ACC112 (cell line): ENCODE measurements at regions not wholly inside any gene's neighbourhood (a gene's known extent, or its start where the extent isn't known, plus 50 kb on each side); places are given as distances from the start of the nearest gene placed in this dataset.

Experiments used
- H2AFZ ChIP-seq: fragments of 200-600 bp; sonication (generic); one replicate; pipeline ENCODE4 v1.6.0; 2017; ENCODE audit warnings: antibody characterized with exemption, low read length; ENCODE audit not compliant: unreplicated experiment
- H3K27ac ChIP-seq: fragments of 200-600 bp; sonication (generic); 2 replicates; pipeline ENCODE4 v1.5.1; 2014; ENCODE audit warnings: low read depth, mild to moderate bottlenecking, antibody characterized with exemption, low read length, moderate library complexity
- H3K27me3 ChIP-seq: fragments of 200-600 bp; sonication (generic); 2 replicates; pipeline ENCODE4 v1.6.1; 2014; ENCODE audit warnings: mild to moderate bottlenecking, antibody characterized with exemption, low read length, moderate library complexity, mixed read lengths; ENCODE audit not compliant: insufficient read depth
- H3K36me3 ChIP-seq: fragments of 200-600 bp; sonication (generic); 2 replicates; pipeline ENCODE4 v1.6.1; 2016; ENCODE audit warnings: mild to moderate bottlenecking, antibody characterized with exemption, low read length, moderate library complexity, mixed read lengths; ENCODE audit not compliant: insufficient read depth
- H3K4me1 ChIP-seq: fragments of 200-600 bp; sonication (generic); one replicate; pipeline ENCODE4 v1.6.1; 2016; ENCODE audit warnings: low read length, mixed read lengths; ENCODE audit not compliant: insufficient read depth, unreplicated experiment, control insufficient read depth
- H3K4me3 ChIP-seq: fragments of 200-600 bp; sonication (generic); 2 replicates; pipeline ENCODE4 v1.5.1; 2014; ENCODE audit warnings: mild to moderate bottlenecking, low read depth, low read length
- H3K79me2 ChIP-seq: fragments of 200-600 bp; sonication (generic); one replicate; pipeline ENCODE4 v1.6.0; 2016; ENCODE audit warnings: low read length; ENCODE audit not compliant: control insufficient read depth, unreplicated experiment, insufficient read depth

DNA sequence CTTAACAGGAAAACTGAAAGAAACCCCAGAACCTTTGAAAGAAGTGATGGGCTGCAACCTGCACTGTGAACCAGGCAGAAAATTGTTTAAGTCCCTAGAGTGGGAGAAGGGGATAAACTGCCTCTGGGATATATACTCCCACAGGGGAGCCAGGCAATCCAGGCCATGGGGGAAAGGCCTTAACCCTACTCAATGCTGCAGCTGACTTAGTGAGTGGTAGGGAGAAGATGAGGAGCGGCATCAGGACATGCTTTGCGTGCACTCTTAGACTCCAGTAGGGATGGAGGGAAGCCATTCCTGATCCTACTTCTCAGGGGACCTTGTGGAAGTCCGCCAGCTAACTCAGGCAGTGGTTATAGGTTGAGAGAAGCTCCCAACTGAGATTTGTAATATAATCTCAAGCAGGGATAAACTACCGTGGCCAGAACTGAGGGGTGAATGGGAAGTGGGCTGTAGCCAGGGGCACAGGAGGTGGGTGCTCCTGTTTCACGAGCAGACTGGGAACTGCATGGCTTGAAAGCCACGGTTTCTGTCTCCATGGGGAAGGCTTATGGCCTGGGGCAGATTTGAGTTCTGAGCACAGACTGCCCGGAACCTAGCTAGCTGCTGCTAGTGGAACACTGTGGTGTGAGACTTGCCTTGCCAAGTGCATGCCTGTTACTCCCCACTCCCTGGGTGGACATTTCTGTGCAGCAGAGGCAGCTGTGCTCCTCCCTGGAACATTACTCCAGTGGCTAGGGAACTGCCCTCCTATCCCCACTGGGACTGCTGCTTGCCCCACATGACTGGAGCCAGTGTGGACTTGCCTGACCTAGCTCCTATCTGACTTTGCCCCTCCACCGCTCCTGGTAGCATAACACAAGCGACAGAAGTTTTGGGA lies 119.2 kb upstream of the SCAF11 start:
- no peak overlapping the region for H3K4me3 ChIP-seq
- H3K4me1 ChIP-seq, result no peaks in the 10 kb centered on the region
- no peak overlapping the region for H2AFZ ChIP-seq
- no peak overlapping the region for H3K27ac ChIP-seq
- no peaks in the 10 kb centered on the region for H3K27me3 ChIP-seq
- no peaks in the 10 kb centered on the region for H3K36me3 ChIP-seq
- no peaks in the 10 kb centered on the region for H3K79me2 ChIP-seq

DNA sequence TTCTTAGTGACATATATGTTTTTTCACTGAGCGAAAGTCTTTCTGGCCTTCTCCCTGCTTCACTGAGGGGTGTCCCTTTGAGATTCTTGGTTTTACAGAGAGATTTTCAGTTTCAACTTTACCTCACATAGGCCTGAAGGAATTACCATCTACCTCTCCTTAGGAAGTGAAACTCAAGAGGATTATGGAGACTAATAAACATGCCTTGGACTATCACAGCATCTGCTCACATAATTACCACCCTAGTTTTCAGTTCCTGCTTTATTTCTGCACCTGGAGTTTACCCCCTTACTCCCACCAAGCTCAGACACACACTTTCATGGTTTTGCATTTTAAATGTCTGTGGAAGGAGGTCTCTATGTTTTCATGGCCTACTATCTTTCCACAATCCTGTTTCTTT lies 118.3 kb upstream of the SCAF11 start:
- Histone ChIP-seq H3K27me3 (no peaks in the 10 kb centered on the region), H3K36me3 (no peaks in the 10 kb centered on the region), H2AFZ (no peak overlapping the region), H3K27ac (no peak overlapping the region), H3K79me2 (no peaks in the 10 kb centered on the region), H3K4me1 (no peaks in the 10 kb centered on the region), H3K4me3 (no peak overlapping the region)

DNA sequence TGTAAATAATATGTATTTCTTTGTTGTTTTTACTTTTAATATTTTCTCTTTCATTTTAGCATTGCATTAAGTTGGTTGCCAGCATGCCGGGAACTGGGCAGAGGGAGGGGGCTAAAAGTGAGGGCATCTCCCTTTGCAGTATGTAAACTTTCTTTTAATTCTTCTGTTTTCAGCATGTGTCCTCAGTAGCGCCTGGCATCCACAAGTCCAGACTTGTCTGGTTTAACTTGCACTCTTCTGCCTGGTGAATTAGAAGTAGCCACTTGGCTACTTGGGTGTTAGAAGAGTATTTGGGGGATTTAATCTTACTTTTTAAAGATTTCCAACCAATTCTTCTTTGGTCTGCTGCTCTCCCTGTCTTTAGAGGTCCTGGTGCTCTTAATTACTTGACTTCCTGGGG lies 117.2 kb upstream of the SCAF11 start:
- Histone ChIP-seq H3K27me3 (no peaks in the 10 kb centered on the region), H2AFZ (no peak overlapping the region), H3K79me2 (no peaks in the 10 kb centered on the region), H3K36me3 (no peaks in the 10 kb centered on the region), H3K27ac (no peak overlapping the region), H3K4me1 (no peaks in the 10 kb centered on the region), H3K4me3 (no peak overlapping the region)

DNA sequence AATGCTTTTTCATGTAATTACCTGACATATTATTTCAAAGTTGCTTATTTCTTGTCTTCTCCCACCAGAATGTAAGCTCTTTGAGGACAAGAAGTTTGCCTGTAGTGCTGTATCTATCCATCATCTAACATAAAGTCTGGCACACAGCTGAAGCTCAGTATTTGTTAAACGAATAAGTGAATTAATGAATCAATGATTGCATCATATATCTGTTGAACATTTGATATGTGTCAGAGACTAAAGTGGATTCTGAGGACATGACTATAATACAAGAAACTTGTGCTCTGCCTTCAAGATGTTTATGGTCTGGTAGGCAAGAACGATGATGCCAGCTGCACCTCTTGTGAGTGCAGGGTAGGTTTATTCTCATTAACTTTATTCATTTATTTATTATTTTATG lies 115.4 kb upstream of the SCAF11 start:
- no peaks in the 10 kb centered on the region for H3K79me2 ChIP-seq

DNA sequence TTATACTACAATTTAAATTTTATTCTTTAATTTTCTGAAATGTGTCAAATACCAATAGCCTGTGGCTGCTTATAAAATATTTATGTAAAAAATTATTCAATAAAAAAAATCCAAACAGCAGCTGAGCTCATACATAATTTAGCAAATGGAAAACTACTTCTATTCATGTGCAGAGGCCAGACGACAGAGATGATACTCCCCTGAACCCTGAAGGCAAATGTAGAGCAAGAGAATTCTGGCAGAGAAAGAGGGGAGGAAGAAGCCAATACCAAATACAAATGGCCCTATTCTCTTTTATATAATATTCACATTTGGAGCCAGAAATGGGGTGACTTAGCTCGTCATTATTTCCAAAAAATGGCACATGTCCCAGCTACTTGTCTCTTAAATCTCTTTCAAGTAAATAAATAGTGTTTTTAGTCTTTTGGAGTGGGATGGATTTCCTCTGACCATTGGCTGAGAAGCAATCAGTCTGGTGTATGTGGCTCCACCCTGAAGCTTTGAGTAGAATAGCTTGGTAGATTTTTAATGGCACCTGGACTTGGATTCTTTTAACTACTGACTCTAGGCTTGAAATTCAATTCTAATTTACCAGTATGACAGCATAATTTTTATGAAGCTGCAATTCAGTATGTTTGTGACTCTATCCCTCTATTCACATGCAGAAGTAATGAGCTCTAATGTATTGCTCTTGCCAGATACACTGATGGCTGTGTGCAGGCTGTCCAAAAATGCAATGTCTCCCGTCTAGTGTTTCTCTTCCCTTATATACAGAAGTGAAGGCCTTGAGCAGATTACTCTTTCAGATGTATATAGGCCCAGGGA lies 113.4 kb upstream of the SCAF11 start:
- Histone ChIP-seq H3K4me3 (no peak overlapping the region), H3K79me2 (no peaks in the 10 kb centered on the region), H3K36me3 (no peaks in the 10 kb centered on the region), H3K4me1 (no peaks in the 10 kb centered on the region), H3K27ac (no peak overlapping the region), H3K27me3 (peaks cover 7% of the 10 kb centered on the region; the same call in 1 of the 2 replicates), H2AFZ (no peak overlapping the region)

More for the DNA sequence above, 115.4 kb upstream of the SCAF11 start:
- H2AFZ ChIP-seq, result no peak overlapping the region
- no peaks in the 10 kb centered on the region for H3K36me3 ChIP-seq
- no peaks in the 10 kb centered on the region for H3K4me1 ChIP-seq
- H3K27me3 ChIP-seq, result no peaks in the 10 kb centered on the region
- no peak overlapping the region for H3K27ac ChIP-seq
- no peak overlapping the region for H3K4me3 ChIP-seq

DNA sequence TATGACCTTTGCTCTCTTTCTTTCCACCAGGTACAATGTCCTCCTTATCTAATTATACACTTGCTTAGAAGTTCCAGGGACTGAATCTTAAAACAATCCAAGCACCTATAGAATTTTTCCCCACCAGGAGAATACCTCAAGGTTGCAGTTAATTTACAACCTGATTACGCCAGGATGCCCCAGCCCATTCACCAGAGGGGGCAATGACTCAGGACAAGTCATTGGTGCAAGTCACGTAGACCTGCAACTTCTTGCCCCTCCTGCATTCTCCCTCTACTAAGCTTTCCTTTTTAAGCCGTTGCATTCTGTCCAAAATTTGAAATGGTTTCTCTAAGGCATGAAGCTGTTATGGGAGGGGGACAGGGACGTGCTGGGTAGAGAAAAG lies 111.1 kb upstream of the SCAF11 start:
- Histone ChIP-seq H3K36me3 (no peaks in the 10 kb centered on the region), H2AFZ (no peak overlapping the region), H3K79me2 (no peaks in the 10 kb centered on the region), H3K4me1 (no peaks in the 10 kb centered on the region), H3K27ac (no peak overlapping the region), H3K4me3 (no peak overlapping the region), H3K27me3 (peaks cover 17% of the 10 kb centered on the region; the same call in 1 of the 2 replicates)

DNA sequence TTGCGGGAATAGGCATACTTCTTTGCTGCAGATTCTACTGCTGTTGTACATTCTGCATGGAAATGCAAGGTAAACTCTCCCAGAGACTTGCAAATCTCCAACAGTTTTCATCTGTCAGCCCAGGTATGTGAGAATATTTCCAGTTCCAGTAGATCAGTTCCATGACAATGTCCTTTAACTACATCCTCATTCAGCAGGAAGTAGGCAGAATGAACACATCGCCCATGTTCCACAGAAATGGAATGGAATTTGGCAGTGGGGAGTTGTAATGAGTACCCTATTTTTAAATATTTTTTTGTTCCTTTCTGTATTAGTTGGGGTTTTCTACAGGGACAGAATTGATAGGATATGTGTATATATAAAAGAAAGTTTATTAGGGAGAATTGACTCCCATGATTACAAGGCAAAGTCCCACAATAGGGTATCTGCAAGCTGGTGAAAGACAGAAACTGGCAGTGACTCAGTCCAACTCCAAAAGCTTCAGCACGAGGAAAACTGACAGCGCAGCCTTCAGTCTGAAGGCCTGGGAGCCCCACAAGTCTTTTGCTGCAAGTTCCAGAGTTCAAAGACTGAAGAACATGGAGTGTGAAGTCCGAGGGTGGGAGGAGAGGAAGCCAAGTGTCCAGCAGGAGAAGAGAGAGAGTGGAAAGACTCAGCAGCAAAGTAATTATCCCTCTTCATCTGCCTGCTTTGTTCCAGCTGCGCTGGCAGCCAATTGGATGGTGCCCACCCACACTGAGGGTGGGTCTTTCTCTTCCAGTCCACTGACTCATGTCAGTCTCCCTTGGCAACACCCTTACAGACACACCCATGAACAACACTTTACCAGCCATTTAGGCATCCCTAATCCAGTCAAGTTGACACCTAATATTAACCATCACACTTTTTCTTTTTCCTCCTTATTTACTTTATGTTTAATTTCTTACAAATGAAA lies 110.4 kb upstream of the SCAF11 start:
- Histone ChIP-seq H3K79me2 (no peaks in the 10 kb centered on the region), H3K4me1 (no peaks in the 10 kb centered on the region), H3K36me3 (no peaks in the 10 kb centered on the region), H3K27me3 (peaks cover 17% of the 10 kb centered on the region), H3K4me3 (no peak overlapping the region), H2AFZ (no peak overlapping the region), H3K27ac (no peak overlapping the region)

DNA sequence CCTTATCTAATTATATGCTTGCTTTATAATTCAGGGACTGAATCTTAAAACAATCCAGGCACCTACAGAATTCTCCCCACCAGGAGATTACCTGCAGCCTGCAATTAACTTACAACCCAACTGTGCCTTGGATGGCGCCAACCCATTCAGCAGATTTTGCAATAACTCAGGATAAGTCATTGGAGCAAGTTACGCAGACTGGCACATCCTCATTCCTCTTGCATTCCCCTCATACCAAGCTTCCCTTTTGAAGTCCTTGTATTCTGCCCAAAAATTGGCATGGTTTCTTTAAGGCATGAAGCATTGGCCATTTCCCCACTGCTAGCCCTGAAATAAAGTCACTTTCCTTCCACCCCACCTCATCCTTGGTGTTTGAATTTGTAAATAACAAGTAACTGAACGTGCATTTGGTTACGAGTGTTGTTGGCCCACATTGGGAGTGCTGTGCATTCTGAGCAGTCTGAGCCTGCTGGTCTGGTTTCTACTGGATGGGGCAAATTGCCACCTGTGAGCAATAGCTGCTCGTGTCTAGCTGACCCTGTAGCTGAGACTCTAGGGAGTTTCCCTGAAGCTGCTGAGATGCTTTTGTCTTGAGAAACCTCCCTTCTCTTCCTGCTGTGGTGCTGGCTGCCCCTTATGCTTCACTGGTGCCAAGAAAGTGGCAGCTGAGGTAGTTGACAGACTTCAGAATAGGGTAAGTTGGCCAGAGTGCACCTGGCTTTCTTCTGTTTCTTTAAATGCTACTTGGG lies 99.2 kb upstream of the SCAF11 start:
- Histone ChIP-seq H3K79me2 (no peaks in the 10 kb centered on the region), H3K4me1 (no peaks in the 10 kb centered on the region), H3K4me3 (no peak overlapping the region), H2AFZ (no peak overlapping the region), H3K27me3 (peaks cover 22% of the 10 kb centered on the region; the same call in 1 of the 2 replicates), H3K36me3 (no peaks in the 10 kb centered on the region), H3K27ac (no peak overlapping the region)

DNA sequence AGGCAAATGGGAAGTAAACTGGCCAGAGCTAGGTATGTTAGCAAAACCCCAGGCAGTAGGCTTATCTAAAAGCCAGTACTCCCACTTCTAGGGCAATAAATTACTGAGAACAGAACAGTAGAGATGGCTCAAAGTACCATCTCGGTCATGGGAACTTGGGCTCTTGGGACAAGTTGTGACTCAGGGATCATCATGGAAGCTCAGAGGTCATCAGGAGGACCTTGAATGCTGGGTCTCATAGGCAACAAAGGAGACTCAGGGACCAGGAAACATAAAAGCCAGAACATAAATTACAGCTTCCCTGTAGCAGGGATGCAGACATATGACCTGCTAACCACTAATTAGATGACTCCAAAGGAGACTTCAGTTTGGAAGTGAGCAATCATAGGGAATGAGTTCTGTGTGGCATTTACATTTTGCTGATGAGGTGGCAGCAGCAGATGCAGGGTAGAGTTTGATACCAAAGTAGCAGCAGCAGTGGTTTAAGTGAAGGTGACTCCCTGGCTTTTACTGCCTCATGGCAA lies 97.6 kb upstream of the SCAF11 start:
- Histone ChIP-seq H3K4me3 (no peak overlapping the region), H2AFZ (no peak overlapping the region), H3K27me3 (peaks cover 7% of the 10 kb centered on the region; the same call in 1 of the 2 replicates)

More for the DNA sequence above, 97.6 kb upstream of the SCAF11 start:
- Histone ChIP-seq H3K4me1 (no peaks in the 10 kb centered on the region), H3K79me2 (no peaks in the 10 kb centered on the region), H3K36me3 (no peaks in the 10 kb centered on the region), H3K27ac (no peak overlapping the region)
